SU-DHL-6 (cell line): ENCODE measurements at regions not wholly inside any gene's neighbourhood (a gene's known extent, or its start where the extent isn't known, plus 50 kb on each side); places are given as distances from the start of the nearest gene placed in this dataset.

ENCODE experiments used
- H2AFZ ChIP-seq: fragments of 200-600 bp; sonication (generic); 2 replicates; pipeline ENCODE4 v1.6.1; 2014; ENCODE audit warnings: low read depth, mild to moderate bottlenecking, moderate library complexity, mixed read lengths, antibody characterized with exemption, low read length; ENCODE audit not compliant: severe bottlenecking
- H3F3A ChIP-seq: fragments of 200-600 bp; shearing (Covaris generic); 2 replicates; pipeline ENCODE4 v1.6.0; 2016; ENCODE audit warnings: antibody characterized with exemption, mild to moderate bottlenecking; ENCODE audit not compliant: insufficient read depth
- H3K27ac ChIP-seq: fragments of 200-600 bp; sonication (generic); 2 replicates; pipeline ENCODE4 v1.5.1; 2016; ENCODE audit warnings: low read depth, mild to moderate bottlenecking, low read length, moderate library complexity, mixed read lengths
- H3K27me3 ChIP-seq: fragments of 200-600 bp; sonication (generic), shearing (Covaris generic); 2 replicates; pipeline ENCODE4 v1.6.0; 2014; ENCODE audit warnings: mild to moderate bottlenecking, low read length
- H3K36me3 ChIP-seq: fragments of 200-600 bp; sonication (generic); 2 replicates; pipeline ENCODE4 v1.6.1; 2014; ENCODE audit warnings: mild to moderate bottlenecking, low read length, mixed read lengths
- H3K4me2 ChIP-seq: fragments of 300-600, 200-600 bp; shearing (Covaris generic), sonication (generic); 2 replicates; pipeline ENCODE4 v1.6.0; 2014; ENCODE audit warnings: low read length, low read depth, mild to moderate bottlenecking; ENCODE audit not compliant: poor library complexity, severe bottlenecking
- H3K4me3 ChIP-seq: fragments of 200-600 bp; sonication (generic); 2 replicates; pipeline ENCODE4 v1.5.1; 2014; ENCODE audit warnings: antibody characterized with exemption, low read length, mild to moderate bottlenecking, mixed read lengths; ENCODE audit not compliant: insufficient read depth, poor library complexity, severe bottlenecking
- H3K79me2 ChIP-seq: fragments of 200-600 bp; sonication (generic); 2 replicates; pipeline ENCODE4 v1.6.1; 2014; ENCODE audit warnings: mild to moderate bottlenecking, low read length, moderate library complexity; ENCODE audit not compliant: insufficient read depth
- H3K9ac ChIP-seq: fragments of 200-600 bp; sonication (generic); 2 replicates; pipeline ENCODE4 v1.7.0; 2014; ENCODE audit warnings: mild to moderate bottlenecking, low read length
- H3K9me2 ChIP-seq: fragments of 200-600 bp; sonication (generic); replicated peaks from 2 replicates; pipeline ENCODE4 v1.6.1; 2014; ENCODE audit warnings: low read length; ENCODE audit not compliant: insufficient read depth
- H3K9me3 ChIP-seq: fragments of 200-600 bp; sonication (generic); 2 replicates; pipeline ENCODE4 v1.6.1; 2014; ENCODE audit warnings: low read length, mixed read lengths; ENCODE audit not compliant: insufficient read depth
- H4K20me1 ChIP-seq: fragments of 200-600 bp; sonication (generic); 2 replicates; pipeline ENCODE4 v1.6.1; 2014; ENCODE audit warnings: low read depth, mild to moderate bottlenecking, antibody characterized with exemption, low read length, moderate library complexity, mixed read lengths
- CTCF ChIP-seq: fragments of 200-600 bp; sonication (generic); IDR thresholded peaks from one replicate; pipeline ENCODE4 v1.5.1; 2017; ENCODE audit warnings: antibody characterized with exemption, mild to moderate bottlenecking, low read length, moderate library complexity; ENCODE audit not compliant: insufficient read depth, poor library complexity, severe bottlenecking
- EZH2phosphoT487 ChIP-seq: fragments of 200-600 bp; sonication (generic), shearing (Covaris generic); conservative IDR thresholded peaks from 2 replicates; pipeline ENCODE4 v1.6.1; 2018; ENCODE audit warnings: mild to moderate bottlenecking, antibody characterized with exemption, low read length, moderate library complexity, mixed read lengths

GRCh38 chr6:6835223-6835503 is 246.6 kb downstream of the LY86 start:
- H3K4me3 ChIP-seq = no peak overlapping the region
- no peak overlapping the region for H3K4me2 ChIP-seq
- H3K27me3 ChIP-seq = no peaks in the 10 kb centered on the region
- H3K9me3 ChIP-seq = no peaks in the 10 kb centered on the region
- no peak overlapping the region for H3K27ac ChIP-seq
- H2AFZ ChIP-seq = no peak overlapping the region
- H3K36me3 ChIP-seq = no peaks in the 10 kb centered on the region
- H3K79me2 ChIP-seq = no peaks in the 10 kb centered on the region
- no peaks in the 10 kb centered on the region for H3F3A ChIP-seq
- H3K9ac ChIP-seq = no peak overlapping the region
- no peaks in the 10 kb centered on the region for H3K9me2 ChIP-seq
- H4K20me1 ChIP-seq = no peaks in the 10 kb centered on the region
- TF ChIP-seq EZH2phosphoT487 = no peak
- TF ChIP-seq CTCF = no peak

GRCh38 chr6:6836609-6837406 is 248.3 kb downstream of the LY86 start:
- Histone ChIP-seq H3K4me2 (no peak overlapping the region), H4K20me1 (no peaks in the 10 kb centered on the region), H3K79me2 (no peaks in the 10 kb centered on the region), H2AFZ (no peak overlapping the region), H3K9me3 (no peaks in the 10 kb centered on the region), H3K9ac (no peak overlapping the region), H3K36me3 (no peaks in the 10 kb centered on the region), H3K27ac (no peak overlapping the region), H3F3A (no peaks in the 10 kb centered on the region), H3K27me3 (no peaks in the 10 kb centered on the region), H3K4me3 (no peak overlapping the region), H3K9me2 (no peaks in the 10 kb centered on the region)
- no peak for TF ChIP-seq CTCF
- 0 out of 2 replicates have a peak, but pooled peaks have one; percentile 43 for TF ChIP-seq EZH2phosphoT487

GRCh38 chr6:6837541-6838080 is 249.1 kb downstream of the LY86 start:
- Histone ChIP-seq H3K36me3 (no peaks in the 10 kb centered on the region), H3K9me2 (no peaks in the 10 kb centered on the region), H2AFZ (no peak overlapping the region), H3F3A (no peaks in the 10 kb centered on the region), H3K9me3 (no peaks in the 10 kb centered on the region), H3K4me2 (no peak overlapping the region), H4K20me1 (no peaks in the 10 kb centered on the region), H3K79me2 (no peaks in the 10 kb centered on the region), H3K9ac (no peak overlapping the region), H3K4me3 (no peak overlapping the region), H3K27ac (no peak overlapping the region), H3K27me3 (no peaks in the 10 kb centered on the region)
- TF ChIP-seq CTCF (no peak), EZH2phosphoT487 (no peak)
